Bronchial epithelial cell (primary cell): ENCODE measurements at regions not wholly inside any gene's neighbourhood (a gene's known extent, or its start where the extent isn't known, plus 50 kb on each side); places are given as distances from the start of the nearest gene placed in this dataset.

ENCODE experiments used
- DNase-seq: peaks from one replicate; pipeline ENCODE4 v3.0.0-alpha.2; 2010; ENCODE audit warnings: low read depth
- FAIRE-seq: peaks from 2 replicates; lab custom pipeline; 2011; peaks lifted over from hg19 to GRCh38; lab: Jason Lieb, UNC
- H3K27me3 ChIP-seq: 2 replicates; pipeline ENCODE4 v1.5.1; 2011; ENCODE audit warnings: low read length; ENCODE audit not compliant: control insufficient read depth, insufficient read depth
- H3K36me3 ChIP-seq: 2 replicates; pipeline ENCODE4 v1.5.1; 2011; ENCODE audit warnings: low read length; ENCODE audit not compliant: control insufficient read depth, insufficient read depth
- H3K4me3 ChIP-seq: 2 replicates; pipeline ENCODE4 v1.5.1; 2011; ENCODE audit warnings: mild to moderate bottlenecking, low read depth, low read length, control low read depth
- CTCF ChIP-seq: IDR thresholded peaks from 2 replicates; pipeline ENCODE4 v1.5.1; 2011; ENCODE audit warnings: mild to moderate bottlenecking, moderate library complexity, low read length, control low read depth, inconsistent platforms; ENCODE audit not compliant: insufficient read depth, severe bottlenecking

GRCh38 chr10:44647877-44648542 lies 263.1 kb upstream of the CXCL12 start:
- Histone ChIP-seq H3K27me3 (no peaks in the 10 kb centered on the region), H3K36me3 (no peaks in the 10 kb centered on the region), H3K4me3 (no peak overlapping the region)
- no peak for FAIRE-seq
- TF ChIP-seq CTCF, result no peak
- peak; percentile 6 for DNase-seq

DNA sequence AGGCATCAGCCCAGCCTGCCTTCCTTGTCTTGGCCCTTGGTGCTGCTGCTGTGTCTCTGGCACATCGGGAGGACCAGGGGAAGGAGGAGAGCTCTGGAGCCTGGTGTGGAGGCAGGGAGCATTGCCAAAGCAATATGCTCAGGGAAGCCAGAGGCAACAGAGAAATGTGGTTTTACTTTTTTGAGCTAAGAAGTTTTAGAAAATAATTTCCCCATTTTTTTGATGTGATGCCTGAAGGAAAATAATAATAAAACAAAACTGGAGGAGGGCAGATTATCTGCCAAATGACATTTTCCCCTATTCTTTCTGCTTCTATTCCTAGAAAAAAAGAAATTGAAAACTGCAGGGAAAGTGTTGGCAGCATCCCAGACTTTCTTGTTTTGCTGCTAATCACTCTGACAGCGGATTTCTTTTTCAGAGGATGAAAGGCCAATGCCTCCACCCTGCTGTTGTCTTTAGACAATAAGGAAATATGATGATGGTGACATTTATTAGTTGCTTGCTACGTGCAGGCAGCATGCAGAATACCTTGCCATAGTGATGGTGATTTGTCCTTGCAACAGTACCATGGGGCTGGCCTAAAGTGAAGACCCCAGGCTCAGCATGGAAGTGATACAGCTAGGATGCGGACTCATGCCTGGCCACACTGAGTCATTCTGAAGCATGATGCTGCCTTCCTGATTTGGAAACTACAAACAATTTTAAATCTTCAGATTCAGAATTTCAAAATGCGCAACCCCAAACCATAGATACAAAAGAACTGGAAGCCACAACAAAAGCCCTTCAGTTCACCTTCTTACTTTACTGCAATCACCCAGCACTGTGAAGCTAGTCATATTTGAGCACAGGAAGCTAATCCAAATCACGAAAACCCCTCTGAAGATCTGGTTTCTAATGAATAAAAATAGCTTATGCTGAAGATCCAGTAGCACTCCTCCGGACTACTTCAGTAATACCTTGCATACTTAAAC lies 260.2 kb upstream of the TMEM72 start:
- no peak overlapping the region for H3K4me3 ChIP-seq
- DNase-seq, result no peak
- no peaks in the 10 kb centered on the region for H3K36me3 ChIP-seq
- no peak for TF ChIP-seq CTCF
- H3K27me3 ChIP-seq, result no peaks in the 10 kb centered on the region
- FAIRE-seq, result no peak

GRCh38 chr10:44651834-44652233 lies 259.3 kb upstream of the TMEM72 start:
- DNase-seq, result no peak
- H3K4me3 ChIP-seq, result no peak overlapping the region
- H3K36me3 ChIP-seq, result no peaks in the 10 kb centered on the region
- no peak for FAIRE-seq
- H3K27me3 ChIP-seq, result no peaks in the 10 kb centered on the region
- no peak for TF ChIP-seq CTCF

DNA sequence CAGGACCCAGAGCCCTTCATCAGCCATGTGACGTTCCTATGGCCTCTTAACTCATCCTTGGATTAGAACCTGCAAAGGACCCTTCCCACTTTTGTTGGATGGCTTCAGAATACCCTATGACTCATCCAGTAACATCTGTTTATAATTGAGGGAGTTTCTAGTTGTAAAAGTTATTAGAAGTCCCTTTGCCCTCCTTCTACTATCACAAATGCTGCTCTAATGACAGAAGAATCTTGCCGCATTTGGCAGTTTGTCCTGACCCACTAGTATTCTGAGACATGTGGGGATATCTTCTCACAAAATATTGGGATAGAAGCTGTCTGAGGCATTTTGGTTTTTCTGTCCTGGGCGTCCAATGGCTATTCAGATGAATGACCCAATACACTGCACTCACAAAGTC lies 251.8 kb upstream of the TMEM72 start:
- FAIRE-seq (no peak), DNase-seq (no peak)
- H3K27me3 ChIP-seq, result no peaks in the 10 kb centered on the region
- H3K4me3 ChIP-seq, result no peak overlapping the region
- H3K36me3 ChIP-seq, result no peaks in the 10 kb centered on the region
- TF ChIP-seq CTCF, result no peak

GRCh38 chr10:44660271-44660670 lies 250.9 kb upstream of the TMEM72 start:
- FAIRE-seq (no peak), DNase-seq (no peak)
- no peak overlapping the region for H3K4me3 ChIP-seq
- H3K36me3 ChIP-seq, result no peaks in the 10 kb centered on the region
- no peaks in the 10 kb centered on the region for H3K27me3 ChIP-seq
- TF ChIP-seq CTCF, result no peak
